ENCODE measurements at regions not wholly inside any gene's neighbourhood (a gene's known extent, or its start where the extent isn't known, plus 50 kb on each side); places are given as distances from the start of the nearest gene placed in this dataset.

- H2AFZ ChIP-seq (ENCODE audit: low read length) = no peak overlapping the region
- no peaks in the 10 kb centered on the region for H4K20me1 ChIP-seq (ENCODE audit: insufficient read depth, low read length, poor library complexity, severe bottlenecking)
- no peaks in the 10 kb centered on the region for H3K27me3 ChIP-seq (ENCODE audit: insufficient read depth, low read length, poor library complexity, severe bottlenecking)
- no peaks in the 10 kb centered on the region for H3F3A ChIP-seq (ENCODE audit: low read depth)
- no peak for TF ChIP-seq CTCF (conservative IDR thresholded peaks at IDR 0.05; ENCODE audit: low read length)
- no peak for TF ChIP-seq EZH2phosphoT487 (IDR thresholded peaks at IDR 0.05; ENCODE audit: borderline replicate concordance)
- no peaks in the 10 kb centered on the region for H3K36me3 ChIP-seq (ENCODE audit: insufficient read depth, low read length)
- no peaks in the 10 kb centered on the region for H3K79me2 ChIP-seq (ENCODE audit: insufficient read depth, low read length)
- H3K9ac ChIP-seq (ENCODE audit: low read depth, low read length, poor library complexity, severe bottlenecking) = no peak overlapping the region
- H3K4me3 ChIP-seq (ENCODE audit: low read length, poor library complexity, severe bottlenecking) = no peak overlapping the region
- no peaks in the 10 kb centered on the region for H3K9me2 ChIP-seq (replicated peaks; ENCODE audit: low read depth, low read length)
- H3K9me3 ChIP-seq (ENCODE audit: insufficient read depth, low read depth, low read length) = peaks cover 3% of the 10 kb centered on the region; the same call in 1 of the 2 replicates
- no peak overlapping the region for H3K4me2 ChIP-seq (ENCODE audit: low read depth, low read length, poor library complexity, severe bottlenecking)
- no peaks in the 10 kb centered on the region for H3K4me1 ChIP-seq (ENCODE audit: insufficient read depth, low read length, poor library complexity, severe bottlenecking)
Measured at GRCh38 chr9:108626743-108627142, 229.0 kb downstream of the ACTL7B start.

GRCh38 chr9:108621991-108622855 lies 233.6 kb downstream of the ACTL7B start:
- Histone ChIP-seq H2AFZ (ENCODE audit: low read length) (no peak overlapping the region), H3K36me3 (ENCODE audit: insufficient read depth, low read length) (no peaks in the 10 kb centered on the region), H3K4me3 (ENCODE audit: low read length, poor library complexity, severe bottlenecking) (no peak overlapping the region), H3K4me2 (ENCODE audit: low read depth, low read length, poor library complexity, severe bottlenecking) (no peak overlapping the region), H3K9me3 (ENCODE audit: insufficient read depth, low read depth, low read length) (peaks cover 3% of the 10 kb centered on the region; the same call in 1 of the 2 replicates), H3F3A (ENCODE audit: low read depth) (no peaks in the 10 kb centered on the region), H4K20me1 (ENCODE audit: insufficient read depth, low read length, poor library complexity, severe bottlenecking) (no peaks in the 10 kb centered on the region), H3K27me3 (ENCODE audit: insufficient read depth, low read length, poor library complexity, severe bottlenecking) (no peaks in the 10 kb centered on the region), H3K79me2 (ENCODE audit: insufficient read depth, low read length) (no peaks in the 10 kb centered on the region), H3K4me1 (ENCODE audit: insufficient read depth, low read length, poor library complexity, severe bottlenecking) (no peaks in the 10 kb centered on the region), H3K9ac (ENCODE audit: low read depth, low read length, poor library complexity, severe bottlenecking) (no peak overlapping the region), H3K9me2 (replicated peaks; ENCODE audit: low read depth, low read length) (no peaks in the 10 kb centered on the region)
- TF ChIP-seq CTCF (conservative IDR thresholded peaks at IDR 0.05; ENCODE audit: low read length) (no peak), EZH2phosphoT487 (IDR thresholded peaks at IDR 0.05; ENCODE audit: borderline replicate concordance) (no peak)

GRCh38 chr9:108620767-108621166 lies 235.0 kb downstream of the ACTL7B start:
- Histone ChIP-seq H3K36me3 (ENCODE audit: insufficient read depth, low read length) (no peaks in the 10 kb centered on the region), H2AFZ (ENCODE audit: low read length) (no peak overlapping the region), H3K79me2 (ENCODE audit: insufficient read depth, low read length) (no peaks in the 10 kb centered on the region), H4K20me1 (ENCODE audit: insufficient read depth, low read length, poor library complexity, severe bottlenecking) (no peaks in the 10 kb centered on the region), H3K9me3 (ENCODE audit: insufficient read depth, low read depth, low read length) (no peaks in the 10 kb centered on the region; the same call in 1 of the 2 replicates), H3K4me1 (ENCODE audit: insufficient read depth, low read length, poor library complexity, severe bottlenecking) (no peaks in the 10 kb centered on the region), H3K4me3 (ENCODE audit: low read length, poor library complexity, severe bottlenecking) (no peak overlapping the region), H3K27me3 (ENCODE audit: insufficient read depth, low read length, poor library complexity, severe bottlenecking) (no peaks in the 10 kb centered on the region), H3K9ac (ENCODE audit: low read depth, low read length, poor library complexity, severe bottlenecking) (no peak overlapping the region), H3K9me2 (replicated peaks; ENCODE audit: low read depth, low read length) (no peaks in the 10 kb centered on the region), H3K4me2 (ENCODE audit: low read depth, low read length, poor library complexity, severe bottlenecking) (no peak overlapping the region), H3F3A (ENCODE audit: low read depth) (no peaks in the 10 kb centered on the region)
- TF ChIP-seq EZH2phosphoT487 (IDR thresholded peaks at IDR 0.05; ENCODE audit: borderline replicate concordance) (no peak), CTCF (conservative IDR thresholded peaks at IDR 0.05; ENCODE audit: low read length) (no peak)

All from Loucy (cell line).